ENCODE measurements at regions not wholly inside any gene's neighbourhood (a gene's known extent, or its start where the extent isn't known, plus 50 kb on each side); places are given as distances from the start of the nearest gene placed in this dataset.
A peak's percentile ranks its signal among the peaks of the same experiment; 100 is the strongest.

DNA sequence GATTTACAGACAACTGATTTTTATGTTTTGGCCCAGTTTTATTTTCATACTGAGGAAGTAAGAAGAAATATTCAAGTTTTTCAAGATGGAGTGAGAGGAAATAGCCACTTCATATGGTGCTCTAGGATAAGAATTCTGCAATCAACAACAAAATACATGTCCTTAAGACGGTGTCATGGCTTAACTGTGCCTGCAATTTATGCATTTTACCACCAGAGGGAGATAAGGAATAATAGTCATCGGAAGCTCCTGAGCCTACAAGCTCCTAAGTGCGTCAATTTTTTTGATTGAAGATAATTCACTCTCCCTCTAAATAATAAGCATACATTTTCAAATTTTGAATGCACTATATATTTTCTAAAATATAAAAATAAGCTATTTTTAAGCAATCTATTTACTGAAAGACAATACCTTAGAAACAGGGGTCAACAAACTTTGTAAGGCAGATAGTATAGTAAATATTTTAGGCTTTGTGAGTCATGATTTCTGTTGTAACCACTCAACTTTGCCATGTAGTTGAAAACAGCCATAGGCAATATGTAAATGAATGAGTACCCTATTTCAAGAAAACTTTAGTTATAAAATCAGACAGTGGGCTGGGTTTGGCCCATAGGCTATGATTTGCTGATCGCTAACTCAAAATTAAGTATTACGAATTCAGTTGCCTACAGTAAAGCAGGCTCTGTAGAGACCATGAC lies 230.9 kb upstream of the DTNBP1 start:
- TF ChIP-seq CTCF (IDR thresholded peaks at IDR 0.05) (peak in 4 of 7 experiments; percentile 22 to 71 (median 27)), POLR2AphosphoS5 (IDR thresholded peaks at IDR 0.05) (no peak), EP300 (IDR thresholded peaks at IDR 0.05) (no peak), POLR2A (IDR thresholded peaks at IDR 0.05) (no peak)

All from stomach (tissue), 4 donors.